LNCAP (cell line): ENCODE measurements at regions not wholly inside any gene's neighbourhood (a gene's known extent, or its start where the extent isn't known, plus 50 kb on each side); places are given as distances from the start of the nearest gene placed in this dataset.

Source experiments
- CTCF ChIP-seq: fragments of 450-650 bp; IDR thresholded peaks from 2 replicates; pipeline ENCODE4 v1.5.1; 2017; ENCODE audit warnings: mild to moderate bottlenecking

DNA sequence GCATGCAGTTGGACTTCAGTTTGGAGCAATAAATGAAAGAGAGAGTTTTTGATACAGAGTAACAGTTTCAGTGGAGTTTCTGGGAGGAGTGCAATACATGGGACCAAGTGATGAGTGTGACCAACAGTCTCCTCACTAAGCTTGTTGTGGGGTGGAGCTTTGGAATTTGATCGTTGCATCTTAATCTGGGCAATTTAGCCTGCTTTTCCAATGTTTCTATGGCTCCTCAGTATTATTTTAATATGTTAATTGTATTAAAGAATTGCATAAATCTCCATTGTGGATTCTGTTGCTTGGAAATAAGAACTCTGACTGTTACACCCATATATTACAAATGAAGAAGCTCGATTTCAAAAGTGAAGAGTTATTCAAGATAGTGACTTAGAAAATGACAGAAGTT is 446.6 kb upstream of the LRATD1 start:
- TF ChIP-seq CTCF: no peak

- no peak for TF ChIP-seq CTCF
Measured at GRCh38 chr2:14188446-14188845, 444.1 kb upstream of the LRATD1 start.

GRCh38 chr2:14189929-14190328 is 442.6 kb upstream of the LRATD1 start:
- no peak for TF ChIP-seq CTCF

DNA sequence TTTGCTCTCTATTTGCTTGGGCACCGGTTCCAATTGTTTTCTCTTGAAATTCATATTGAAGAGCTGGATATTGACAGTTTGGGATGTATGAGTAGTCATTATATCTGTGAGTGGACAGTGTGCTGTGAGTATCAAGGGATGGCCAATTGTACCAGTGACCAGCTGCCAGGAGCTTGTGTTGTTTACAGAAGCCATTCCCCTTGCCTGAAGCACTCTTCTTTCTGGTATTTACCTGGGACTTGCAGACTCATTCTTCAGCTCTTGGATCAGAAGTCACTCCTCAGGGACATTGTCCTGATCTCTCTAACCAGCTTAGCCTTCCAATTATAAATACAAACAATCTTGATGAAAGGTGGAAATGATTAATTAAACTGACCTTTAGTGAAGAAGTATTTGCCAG is 438.3 kb upstream of the LRATD1 start:
- no peak for TF ChIP-seq CTCF

DNA sequence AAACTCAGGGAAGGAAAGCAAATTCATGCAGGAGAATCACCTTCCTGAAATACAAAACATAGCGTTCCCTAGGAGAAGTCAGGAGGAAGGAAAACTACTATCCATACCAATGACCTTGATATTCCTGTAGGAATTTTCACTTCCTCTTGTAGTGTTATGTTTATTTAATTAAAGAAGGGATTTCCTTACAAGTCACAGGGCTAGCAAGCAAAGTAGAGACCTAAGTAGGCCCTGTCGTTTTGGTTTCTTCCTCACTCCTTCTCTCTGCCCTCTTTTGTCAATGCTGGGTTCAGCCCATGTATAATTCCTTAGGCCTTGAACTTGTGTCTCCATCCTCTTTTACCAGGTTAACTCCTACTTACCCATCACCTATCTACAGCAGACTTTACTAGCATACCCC is 435.2 kb upstream of the LRATD1 start:
- no peak for TF ChIP-seq CTCF

DNA sequence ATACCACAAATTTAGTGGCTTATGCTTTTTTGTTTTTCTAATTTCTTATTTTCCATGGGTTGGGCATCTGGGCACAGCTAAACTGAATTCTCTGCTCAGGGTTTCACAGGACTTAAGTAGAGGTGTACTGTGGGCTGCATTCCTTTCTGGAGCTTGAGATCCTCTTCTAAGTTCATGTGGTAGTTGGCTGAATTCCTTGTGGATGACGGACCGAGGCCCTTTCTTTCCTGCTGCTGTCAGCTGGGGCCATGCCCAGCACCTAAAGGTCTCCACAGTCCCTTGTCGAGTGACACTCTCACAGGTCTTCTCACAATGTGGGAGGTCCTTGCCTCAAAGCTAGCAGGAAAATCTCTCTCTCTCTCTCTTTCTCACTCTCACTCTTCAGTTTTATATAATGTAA is 433.5 kb upstream of the LRATD1 start:
- no peak for TF ChIP-seq CTCF

- TF ChIP-seq CTCF: no peak
Measured at GRCh38 chr2:14219306-14219705, 413.2 kb upstream of the LRATD1 start.

DNA sequence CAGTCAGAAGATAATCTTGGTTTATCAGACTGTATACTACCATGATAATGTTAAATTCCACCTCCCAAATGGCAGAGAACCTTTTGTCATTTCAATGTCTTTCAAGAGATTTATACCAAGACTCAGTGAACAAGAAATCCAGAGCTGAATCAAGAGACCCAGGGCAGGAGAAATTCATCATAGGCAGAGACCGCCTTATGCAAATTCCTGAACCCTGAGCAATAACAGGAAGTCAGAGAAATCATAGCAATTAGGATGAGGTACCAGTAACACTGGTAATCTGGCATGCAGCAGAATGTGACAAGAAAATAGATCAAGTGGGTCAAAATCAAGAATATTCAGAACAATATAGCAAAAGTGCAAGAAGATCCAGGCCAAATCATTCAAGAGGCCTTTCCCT is 412.4 kb upstream of the LRATD1 start:
- no peak for TF ChIP-seq CTCF
